GM19023 (cell line): ENCODE measurements at regions not wholly inside any gene's neighbourhood (a gene's known extent, or its start where the extent isn't known, plus 50 kb on each side); places are given as distances from the start of the nearest gene placed in this dataset.
"Not testable (repeated sequence)": the region's sequence is repeated elsewhere in the genome, so short reads cannot be mapped to it uniquely, and the experiment has no call there.

ENCODE experiments used
- ATAC-seq: cut with Tn5 transposase; IDR thresholded peaks from one replicate; pipeline ENCODE4 v1.9.1; 2021; ENCODE audit warnings: mild to moderate bottlenecking, moderate library complexity; ENCODE audit not compliant: unreplicated experiment

DNA sequence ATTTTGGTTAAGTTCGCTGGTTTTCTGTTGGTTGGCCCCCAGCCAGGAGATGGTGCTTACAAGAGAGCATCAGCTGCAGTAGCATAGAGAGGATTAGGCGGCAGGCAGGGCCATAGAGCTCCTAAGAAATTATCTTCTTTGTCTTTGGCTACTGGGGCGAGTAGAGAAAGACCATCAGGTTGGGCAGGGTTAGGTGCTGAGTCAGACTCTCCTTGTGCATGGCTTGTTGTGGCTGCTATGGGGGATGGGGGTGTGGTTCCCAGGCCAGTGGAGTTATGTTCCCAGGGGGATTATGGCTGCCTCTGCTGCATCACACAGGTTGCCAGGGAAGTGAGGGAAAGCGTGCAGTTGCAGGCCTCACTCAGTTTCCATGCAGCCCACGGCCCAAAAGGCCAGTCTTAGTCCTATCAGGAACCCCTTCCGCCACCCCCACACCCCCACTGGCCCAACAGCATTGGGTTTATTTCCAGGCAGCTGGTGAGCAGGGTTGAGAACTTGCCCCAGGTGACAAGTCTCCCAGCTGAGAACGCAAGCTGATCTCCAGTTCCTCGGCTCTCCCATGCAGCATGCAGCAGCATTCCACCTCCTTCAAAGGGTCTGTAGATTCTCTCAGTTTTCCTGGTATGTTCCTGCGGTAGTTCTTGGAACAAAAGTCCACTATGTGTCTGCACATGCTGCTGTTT lies 243.7 kb downstream of the UTRN start:
- no peak for ATAC-seq

DNA sequence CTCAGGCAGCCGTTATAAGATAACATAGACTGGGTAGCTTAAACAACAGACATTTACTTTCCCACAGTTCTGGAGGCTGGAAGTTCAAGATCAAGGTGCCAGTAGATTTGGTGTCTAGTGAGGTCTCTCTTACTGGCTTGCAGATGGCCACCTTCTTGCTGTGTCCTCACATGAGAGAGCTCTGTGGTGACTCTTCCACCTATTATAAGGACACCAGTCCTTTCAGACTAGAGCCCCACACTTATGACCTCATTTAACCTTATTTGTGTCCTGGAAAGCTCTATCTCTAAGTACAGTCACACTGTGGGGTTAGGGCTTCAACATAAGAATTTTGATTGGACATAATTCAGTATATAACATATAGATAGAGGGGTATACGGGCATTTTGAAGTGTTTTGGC lies 245.0 kb downstream of the UTRN start:
- no peak for ATAC-seq

DNA sequence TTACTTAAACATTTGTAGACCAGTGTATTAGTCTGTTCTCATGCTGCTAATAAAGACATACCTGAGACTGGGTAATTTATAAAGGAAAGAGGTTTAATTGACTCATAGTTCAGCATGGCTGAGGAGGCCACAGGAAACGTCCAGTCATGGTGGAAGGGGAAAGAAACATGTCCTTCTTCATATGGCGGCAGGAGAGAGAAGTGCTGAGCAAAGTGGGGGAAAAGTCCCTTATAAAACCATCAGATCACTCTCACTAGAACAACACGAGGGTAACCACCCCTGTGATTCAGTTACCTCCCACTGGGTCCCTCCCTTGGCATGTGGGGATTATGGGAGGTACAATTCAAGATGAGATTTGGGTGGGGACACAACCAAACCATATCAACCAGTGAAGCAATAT lies 247.1 kb downstream of the UTRN start:
- ATAC-seq: not testable (repeated sequence)

DNA sequence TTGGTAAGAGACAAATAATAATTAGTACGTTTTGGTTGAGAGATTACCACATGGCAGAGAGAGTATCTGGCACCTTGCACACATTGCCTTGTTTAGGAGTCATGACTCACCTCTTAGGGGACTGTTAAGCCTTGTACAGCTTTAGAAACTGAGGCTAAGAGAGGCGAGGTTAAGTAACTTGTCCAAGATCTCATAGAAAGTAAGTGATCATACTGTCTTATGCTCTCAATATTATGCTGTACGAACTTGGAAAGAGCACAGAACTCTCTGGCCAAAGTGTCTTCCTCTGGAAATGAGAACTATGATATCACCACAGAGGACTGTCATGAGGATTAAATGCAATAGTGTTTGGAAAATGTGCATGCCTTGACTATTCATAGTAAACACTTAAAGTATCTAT lies 249.0 kb downstream of the UTRN start:
- no peak for ATAC-seq

DNA sequence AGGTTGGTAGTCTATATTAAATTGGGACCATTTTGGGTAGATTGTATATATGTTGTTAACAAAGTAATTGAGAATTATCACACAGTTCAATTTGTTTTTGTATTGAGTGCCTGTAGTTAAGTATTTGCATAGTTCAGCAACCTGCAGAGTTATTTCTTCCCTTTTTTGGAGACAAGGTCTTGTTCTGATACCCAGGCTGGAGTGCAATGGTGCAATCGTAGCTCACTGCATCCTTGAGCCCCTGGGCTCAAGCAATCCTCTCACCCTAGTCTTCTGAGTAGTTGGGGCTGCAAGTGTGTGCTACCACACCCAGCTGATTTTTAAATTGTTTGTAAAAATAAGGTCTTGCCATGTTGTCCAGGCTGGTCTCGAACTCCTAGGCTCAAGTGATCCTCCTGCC lies 250.5 kb downstream of the UTRN start:
- no peak for ATAC-seq

DNA sequence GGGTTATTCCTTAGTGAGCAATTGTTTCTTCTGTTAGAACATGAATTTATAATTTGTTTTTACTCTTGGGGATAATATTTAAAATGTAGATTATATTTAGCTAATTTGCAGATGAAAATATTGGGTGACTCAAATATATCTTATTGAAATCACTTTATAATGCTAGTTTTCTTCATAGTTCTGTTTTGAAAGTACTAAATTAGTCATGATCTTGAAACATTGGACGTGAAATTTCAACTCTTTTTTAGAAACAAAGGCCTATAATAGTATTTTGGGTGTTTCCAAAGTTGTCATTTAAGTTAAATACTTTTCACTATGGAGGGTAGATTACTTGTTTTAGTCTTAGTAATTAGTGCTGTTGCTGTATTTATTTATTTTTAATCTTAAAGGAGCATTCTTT lies 250.9 kb downstream of the UTRN start:
- ATAC-seq: no peak

DNA sequence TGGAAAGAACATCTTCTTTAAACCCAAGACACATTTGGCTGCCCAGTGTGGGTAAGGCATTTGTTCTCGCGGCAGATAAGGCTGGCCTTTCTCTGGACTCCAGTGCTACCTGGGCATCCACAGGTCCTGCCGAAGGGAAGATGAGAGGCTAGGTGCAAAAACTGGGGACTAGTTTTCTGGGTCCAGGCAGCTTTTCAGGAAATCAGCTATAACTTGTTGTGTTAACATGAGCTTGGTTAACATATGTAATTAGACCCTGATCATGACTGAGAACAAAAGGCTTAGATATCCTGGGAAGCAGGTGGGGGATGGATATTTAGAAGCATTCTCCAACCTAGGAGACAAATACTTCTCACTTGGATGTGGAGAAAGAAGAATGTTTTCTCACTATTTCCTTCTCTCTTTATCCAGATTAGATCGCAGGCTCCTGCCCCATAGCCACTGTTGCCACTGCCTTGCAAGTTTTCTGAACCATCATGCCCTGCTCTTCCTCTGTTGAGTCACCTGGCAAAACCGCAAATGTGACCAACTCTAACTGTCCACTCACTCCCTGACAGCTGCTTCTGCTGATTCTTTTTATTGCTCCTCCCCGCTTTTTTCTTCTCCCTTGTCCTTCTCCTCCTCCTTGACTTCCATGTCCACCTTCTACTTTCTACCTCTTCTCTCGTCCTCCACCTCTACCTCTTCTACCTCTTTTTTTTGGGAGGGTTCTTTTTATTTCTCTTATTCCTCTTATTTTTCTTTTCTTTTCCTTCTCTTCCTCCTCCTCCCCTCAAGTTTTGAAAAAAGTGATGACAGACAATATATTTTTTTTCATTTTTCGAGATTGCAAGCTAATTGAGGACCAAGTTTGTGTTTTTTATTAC lies 258.1 kb downstream of the UTRN start:
- no peak for ATAC-seq

DNA sequence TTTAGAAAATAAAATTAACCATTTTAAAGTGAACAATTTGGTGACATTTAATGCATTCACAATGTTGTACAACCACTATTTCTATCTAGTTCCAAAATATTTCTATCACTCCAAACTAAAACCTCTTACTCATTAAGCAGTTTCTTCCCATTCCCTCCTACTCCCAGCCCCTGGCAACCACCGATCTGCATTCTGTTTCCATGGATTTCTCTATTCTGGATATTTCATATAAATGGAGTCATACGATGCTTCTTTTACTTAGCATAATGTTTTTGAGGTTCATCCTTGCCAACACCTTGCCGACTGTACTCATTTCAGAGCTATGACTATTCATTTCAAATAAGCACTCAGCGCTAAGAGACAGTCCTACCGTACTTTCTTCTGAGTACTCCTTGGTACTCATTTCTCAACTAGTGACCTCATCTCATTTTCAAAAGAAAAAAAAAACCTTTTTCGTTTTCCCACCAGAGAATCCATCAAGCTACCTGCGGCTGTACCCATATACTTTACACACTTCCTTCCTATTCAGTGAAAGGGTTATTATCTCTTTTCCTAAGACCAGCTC lies 259.2 kb downstream of the UTRN start:
- ATAC-seq: peak; percentile 54

DNA sequence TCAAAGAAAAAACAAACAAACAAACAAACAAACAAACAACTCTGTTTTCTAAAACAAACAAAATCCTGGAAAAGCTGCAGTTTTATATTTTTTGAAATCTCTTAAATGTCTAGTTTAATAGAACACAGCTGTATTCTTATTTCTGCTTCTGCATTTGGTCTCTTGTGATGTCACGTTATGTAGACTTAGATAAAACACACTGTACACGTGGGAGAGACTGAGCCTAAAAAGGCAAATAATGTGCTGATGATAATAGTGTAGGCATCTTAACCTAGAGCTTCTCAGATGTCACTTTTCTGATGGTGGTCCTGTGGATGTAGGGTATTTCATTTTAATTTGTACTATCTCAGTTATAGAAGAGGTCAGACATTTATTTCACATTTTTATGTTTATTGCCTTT lies 261.7 kb downstream of the UTRN start:
- no peak for ATAC-seq

DNA sequence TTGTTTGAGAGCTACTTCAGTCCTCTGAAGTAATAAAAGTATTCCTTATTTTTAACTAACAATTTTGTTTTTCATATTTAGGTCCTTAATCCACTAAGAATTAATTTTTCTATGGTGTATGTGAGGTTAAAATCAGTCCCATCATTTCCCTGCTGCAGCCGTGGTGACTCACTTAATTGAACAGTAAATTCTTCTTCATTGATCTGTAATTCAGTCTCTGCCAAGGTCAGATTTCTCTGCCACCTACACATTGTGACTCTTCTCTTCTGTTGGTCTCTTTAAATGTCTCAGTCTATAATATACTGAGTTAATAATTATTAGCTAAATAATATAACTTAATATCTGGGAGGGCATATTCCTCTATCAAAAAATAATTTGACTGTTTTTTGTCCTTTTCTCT lies 262.3 kb downstream of the UTRN start:
- no peak for ATAC-seq

DNA sequence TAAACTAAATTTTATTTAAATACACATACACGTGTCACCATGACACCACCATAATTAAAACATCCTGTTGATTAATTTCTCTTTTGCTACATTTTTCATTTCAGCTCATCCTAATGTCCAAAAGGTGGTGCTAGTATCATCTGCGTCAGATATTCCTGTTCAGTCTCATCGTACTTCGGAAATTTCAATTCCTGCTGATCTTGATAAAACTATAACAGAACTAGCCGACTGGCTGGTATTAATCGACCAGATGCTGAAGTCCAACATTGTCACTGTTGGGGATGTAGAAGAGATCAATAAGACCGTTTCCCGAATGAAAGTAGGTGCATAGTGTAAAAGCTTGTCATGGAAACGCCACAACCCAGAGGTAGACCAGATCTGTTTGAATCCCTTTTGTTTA lies 263.4 kb downstream of the UTRN start:
- no peak for ATAC-seq

DNA sequence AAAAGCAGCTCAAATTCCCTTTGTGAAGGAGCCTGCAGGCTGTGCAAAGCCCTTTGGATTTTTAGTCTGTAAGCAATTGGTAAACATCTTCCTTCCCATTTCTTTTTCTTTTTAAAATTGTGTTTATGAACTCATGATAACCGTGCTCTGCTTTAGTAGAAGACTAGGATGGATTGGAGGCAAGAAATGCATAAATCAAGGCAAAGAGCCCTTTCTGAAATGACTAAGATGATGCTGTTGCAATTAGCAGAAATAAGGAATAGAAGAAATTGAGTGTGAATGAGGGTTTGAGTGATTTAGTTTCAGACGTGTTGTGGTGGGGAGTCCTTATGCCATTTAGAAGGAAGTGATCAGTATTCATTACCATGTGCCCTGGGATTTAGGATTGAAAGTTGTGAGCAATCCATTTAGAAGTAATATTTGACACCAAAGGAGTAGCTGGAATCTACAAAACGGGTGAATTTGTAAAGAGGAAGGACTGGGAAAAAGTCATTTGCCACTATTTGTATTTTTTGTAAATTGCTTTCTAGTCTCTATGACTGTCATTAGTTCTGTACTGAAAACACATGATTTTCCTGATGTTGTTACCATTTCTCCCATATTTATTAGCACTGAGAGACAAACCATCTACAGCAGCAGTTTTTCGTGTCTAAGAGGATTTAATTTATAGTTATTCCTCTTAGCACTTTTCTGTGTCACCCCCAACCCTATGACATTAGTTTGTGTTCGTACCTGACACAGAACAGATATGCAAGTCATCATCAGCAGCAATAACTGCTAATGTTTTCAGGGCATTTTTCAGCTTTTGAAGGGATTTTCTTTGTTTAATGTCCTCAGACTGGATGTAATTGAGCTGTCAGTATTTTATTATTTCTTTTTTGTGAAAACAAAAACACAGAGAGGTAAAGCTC lies 265.0 kb downstream of the UTRN start:
- ATAC-seq: no peak

DNA sequence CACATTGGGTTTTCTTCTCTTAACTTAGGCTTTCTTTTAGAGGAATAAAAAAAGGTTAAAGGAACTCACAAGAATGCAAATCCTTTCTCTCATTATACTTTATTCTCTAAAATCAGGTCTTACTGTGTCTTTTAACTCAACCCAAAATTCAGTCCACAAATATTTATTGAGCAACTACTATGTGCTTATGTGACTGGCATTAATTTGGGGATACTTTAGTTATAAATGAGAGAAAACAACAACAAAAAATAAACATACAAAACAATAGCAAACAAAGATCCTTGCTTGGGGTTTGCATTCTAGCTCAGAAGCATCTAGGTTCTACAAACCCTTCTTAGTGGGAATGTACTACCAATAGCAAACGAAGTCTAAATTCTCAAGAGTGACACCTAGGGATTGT lies 266.2 kb downstream of the UTRN start:
- ATAC-seq: no peak

DNA sequence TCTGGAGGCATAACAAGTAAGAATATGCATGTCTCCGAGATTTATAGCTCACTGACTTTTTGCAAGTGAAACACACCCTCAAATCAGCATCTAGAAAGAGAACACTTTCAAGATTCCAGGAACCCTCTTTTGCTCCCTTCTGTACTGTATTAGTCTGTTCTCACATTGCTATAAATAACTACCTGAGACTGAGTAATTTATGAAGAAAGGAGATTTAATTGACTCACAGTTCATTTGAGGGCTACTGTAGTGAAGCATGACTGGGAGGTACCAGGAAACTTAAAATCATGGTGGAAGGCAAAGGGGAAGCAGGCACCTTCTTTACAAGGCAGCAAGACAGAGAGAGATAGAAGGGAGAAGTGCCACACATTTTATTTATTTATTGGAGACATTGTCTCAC lies 269.9 kb downstream of the UTRN start:
- no peak for ATAC-seq

DNA sequence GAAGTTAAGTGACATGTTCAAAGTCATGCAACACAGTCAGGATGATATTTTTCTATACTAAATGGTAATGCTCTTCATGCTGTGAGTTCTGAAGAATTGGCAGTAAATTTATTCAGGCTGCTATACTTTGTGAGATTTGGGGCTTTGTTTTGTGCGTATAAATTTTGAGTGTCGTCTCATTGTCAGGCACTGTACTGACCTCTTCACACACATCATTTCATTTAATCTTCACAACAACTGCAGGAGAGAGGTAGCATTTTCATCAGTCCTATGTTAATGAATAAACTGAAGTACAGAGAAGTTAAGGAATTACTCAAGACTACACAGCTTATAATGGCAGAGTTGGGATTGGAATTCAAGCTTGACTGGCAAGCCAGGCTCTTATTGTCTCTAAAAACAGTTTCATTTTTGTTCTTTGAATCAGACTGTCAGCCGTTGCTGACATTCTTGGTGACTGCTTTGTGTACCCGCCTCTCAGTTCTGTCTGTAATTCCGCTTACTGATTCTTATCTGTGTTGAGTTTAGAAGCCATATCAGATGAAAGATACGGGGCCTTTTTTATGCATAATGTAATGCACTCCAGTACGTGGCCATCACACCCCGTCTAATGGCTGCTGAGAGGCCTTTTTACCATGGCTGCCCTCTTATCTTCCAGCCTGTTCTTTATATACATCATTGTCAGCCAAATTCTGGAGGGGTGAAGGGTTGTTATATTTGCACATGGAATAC lies 274.9 kb downstream of the UTRN start:
- ATAC-seq: no peak

DNA sequence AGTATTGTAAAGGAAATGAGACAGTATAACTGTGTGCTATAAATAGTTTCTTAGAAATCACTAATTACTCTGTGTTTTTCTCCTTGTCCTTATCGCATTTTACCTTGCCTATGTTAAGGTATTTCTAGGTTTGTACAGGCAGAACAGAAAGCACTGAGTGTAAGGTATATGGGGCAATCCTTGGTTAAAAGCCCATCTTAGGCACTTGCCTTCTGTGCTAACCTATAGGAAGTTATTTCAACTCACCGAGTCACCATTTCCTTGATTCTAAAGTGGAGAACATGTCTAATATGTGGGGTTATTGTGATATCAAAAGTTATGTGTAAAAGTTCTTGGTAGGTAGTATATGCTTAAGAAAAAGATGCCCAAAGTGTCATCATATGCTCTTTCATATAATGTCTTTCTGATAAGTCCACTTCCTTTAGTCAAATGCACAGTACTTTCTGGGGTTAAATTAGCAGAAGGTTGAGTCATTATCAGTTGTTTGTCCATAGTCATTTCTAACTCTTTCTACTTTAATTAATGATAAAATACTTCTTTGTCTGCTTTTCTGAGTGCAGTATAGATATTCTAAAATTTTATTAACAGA lies 276.4 kb downstream of the UTRN start:
- no peak for ATAC-seq

DNA sequence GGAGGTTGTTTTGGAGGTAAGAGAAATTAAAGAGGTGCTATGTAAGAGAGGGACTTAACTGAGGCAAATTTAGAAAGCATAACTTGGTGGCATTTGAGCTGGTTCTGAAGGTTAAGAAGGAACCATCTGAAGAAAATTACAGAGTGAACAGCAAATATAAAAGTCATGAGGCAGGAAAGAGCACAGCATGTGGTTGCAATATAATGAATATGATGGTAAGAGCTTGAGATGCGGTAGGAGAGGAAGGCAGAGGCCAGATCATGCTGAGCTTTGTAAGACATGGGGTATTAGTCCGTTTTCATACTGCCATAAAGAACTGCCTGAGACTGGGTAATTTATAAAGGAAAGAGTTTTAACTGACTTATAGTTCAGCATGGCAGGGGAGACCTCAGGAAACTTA lies 279.1 kb downstream of the UTRN start:
- no peak for ATAC-seq

DNA sequence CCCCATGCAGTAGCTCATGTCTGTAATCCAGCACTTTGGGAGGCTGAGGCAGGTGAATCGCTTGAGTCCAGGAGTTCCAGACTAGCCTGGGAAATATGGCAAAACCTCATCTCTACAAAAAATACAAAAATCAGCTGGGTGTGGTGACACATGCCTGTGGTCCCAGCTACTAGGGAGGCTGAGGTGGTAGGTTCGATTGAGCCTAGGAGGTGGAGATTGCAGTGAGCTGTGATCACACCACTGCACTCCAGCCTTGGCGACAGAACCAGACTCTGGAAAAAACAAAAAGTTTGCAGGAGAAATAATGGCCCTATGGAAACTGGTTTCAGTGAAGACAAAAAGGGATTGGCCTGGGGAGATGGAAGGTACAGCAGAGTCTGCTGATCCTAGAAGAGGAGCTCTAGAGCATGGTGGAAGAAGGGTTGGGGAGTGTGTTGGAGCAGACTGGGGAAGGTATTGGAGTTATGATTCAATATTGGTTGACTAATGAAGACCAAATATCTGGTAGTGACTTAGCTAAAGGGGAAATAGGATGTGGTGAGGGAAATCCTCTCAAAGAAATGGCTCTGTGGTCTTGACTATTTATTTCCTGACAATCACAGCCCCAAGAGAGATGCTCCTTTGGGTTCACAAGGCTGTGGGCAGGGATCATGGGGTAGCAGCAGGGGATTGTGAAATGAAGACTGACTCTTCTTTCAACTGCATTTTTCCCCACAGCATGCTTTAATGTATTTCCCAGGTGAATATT lies 281.9 kb downstream of the UTRN start:
- no peak for ATAC-seq

DNA sequence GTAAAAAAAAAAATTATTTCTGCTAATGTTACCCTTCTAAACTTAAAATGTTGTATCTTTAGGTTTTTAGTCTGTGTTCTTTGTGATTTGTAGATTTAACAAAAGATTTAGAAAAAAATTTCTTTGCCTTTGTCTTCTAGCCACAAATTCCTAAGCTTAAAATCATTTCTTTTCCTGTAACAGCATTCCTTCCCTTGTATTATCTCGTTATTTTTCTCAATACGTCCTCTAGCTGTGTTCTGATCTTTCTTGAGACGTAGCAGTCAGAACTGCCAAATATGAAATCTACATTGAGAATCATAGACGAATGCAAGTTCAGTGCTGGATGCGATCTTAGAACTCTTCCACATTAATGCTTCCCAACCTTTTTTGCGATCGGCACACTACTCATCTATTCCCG lies 283.1 kb downstream of the UTRN start:
- ATAC-seq: no peak
